ENCODE measurements at regions not wholly inside any gene's neighbourhood (a gene's known extent, or its start where the extent isn't known, plus 50 kb on each side); places are given as distances from the start of the nearest gene placed in this dataset.

DNA sequence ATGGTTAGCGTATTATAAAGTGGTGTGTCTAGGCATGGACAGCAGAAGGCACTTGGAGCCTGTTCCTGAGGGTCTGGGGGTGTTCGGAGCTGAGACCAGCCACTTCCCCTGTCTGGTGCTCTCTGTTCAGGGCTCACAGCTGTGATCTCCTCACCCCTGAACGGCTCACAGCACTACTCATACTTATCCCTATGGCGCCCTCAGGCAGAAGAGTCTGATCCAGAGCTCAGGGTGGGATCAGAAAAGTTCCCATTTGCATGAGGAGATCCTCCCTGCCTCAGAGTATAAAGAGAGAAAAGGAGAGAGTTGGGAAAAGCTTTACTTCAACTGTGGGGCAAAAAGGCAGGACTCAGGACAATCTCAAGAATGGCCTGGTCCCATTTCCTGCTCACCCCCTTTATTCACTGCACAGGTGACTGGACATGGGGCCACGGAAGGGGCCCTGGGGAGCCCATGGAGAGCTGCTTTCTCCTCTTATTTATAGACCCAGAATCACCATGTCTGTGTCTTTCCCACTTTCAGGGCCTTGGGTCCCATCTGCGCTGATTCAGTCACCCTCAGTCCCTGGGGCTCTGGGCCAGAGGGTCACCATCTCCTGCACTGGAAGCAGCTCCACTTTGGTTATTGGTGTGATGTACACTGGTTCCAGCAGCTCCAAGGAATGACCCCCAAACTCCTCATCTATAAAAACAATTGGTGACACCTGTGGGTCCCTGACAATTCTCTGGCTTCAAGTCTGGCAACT lies 97.0 kb upstream of the TOP3B start:
- TF ChIP-seq, protein P1, sequence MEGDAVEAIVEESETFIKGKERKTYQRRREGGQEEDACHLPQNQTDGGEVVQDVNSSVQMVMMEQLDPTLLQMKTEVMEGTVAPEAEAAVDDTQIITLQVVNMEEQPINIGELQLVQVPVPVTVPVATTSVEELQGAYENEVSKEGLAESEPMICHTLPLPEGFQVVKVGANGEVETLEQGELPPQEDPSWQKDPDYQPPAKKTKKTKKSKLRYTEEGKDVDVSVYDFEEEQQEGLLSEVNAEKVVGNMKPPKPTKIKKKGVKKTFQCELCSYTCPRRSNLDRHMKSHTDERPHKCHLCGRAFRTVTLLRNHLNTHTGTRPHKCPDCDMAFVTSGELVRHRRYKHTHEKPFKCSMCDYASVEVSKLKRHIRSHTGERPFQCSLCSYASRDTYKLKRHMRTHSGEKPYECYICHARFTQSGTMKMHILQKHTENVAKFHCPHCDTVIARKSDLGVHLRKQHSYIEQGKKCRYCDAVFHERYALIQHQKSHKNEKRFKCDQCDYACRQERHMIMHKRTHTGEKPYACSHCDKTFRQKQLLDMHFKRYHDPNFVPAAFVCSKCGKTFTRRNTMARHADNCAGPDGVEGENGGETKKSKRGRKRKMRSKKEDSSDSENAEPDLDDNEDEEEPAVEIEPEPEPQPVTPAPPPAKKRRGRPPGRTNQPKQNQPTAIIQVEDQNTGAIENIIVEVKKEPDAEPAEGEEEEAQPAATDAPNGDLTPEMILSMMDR (IDR thresholded peaks at IDR 0.05), result no peak
- TF ChIP-seq EP300 (IDR thresholded peaks at IDR 0.05) (no peak), POLR2AphosphoS5 (IDR thresholded peaks at IDR 0.05) (no peak)
